GM10266 (cell line): ENCODE measurements at regions not wholly inside any gene's neighbourhood (a gene's known extent, or its start where the extent isn't known, plus 50 kb on each side); places are given as distances from the start of the nearest gene placed in this dataset.

Source experiments
- DNase-seq: peaks from one replicate; pipeline ENCODE4 v3.0.0; 2012; ENCODE audit errors: extremely low spot score
- CTCF ChIP-seq: IDR thresholded peaks from 2 replicates; pipeline ENCODE4 v1.5.1; 2012; ENCODE audit warnings: mild to moderate bottlenecking, low read depth; ENCODE audit not compliant: control insufficient read depth, insufficient read depth; ENCODE audit errors: missing control alignments

- DNase-seq, result no peak
- TF ChIP-seq CTCF, result no peak
These were observed 358.4 kb upstream of the SOX5 start for GRCh38 chr12:24307716-24308335.

- no peak for DNase-seq
- TF ChIP-seq CTCF, result no peak
These were observed 357.7 kb upstream of the SOX5 start for GRCh38 chr12:24307153-24307552.

GRCh38 chr12:24306001-24306400 lies 356.5 kb upstream of the SOX5 start:
- DNase-seq, result no peak
- no peak for TF ChIP-seq CTCF

- no peak for TF ChIP-seq CTCF
- no peak for DNase-seq
These were observed 354.8 kb upstream of the SOX5 start for GRCh38 chr12:24304285-24304684.

GRCh38 chr12:24302708-24303107 lies 353.2 kb upstream of the SOX5 start:
- TF ChIP-seq CTCF, result no peak
- DNase-seq, result no peak

- DNase-seq, result no peak
- TF ChIP-seq CTCF, result no peak
These were observed 348.0 kb upstream of the SOX5 start for GRCh38 chr12:24297516-24297915.

GRCh38 chr12:24293549-24293948 lies 344.1 kb upstream of the SOX5 start:
- no peak for DNase-seq

More at GRCh38 chr12:24293549-24293948, 344.1 kb upstream of the SOX5 start:
- TF ChIP-seq CTCF, result no peak
